K562 (cell line): ENCODE measurements at regions not wholly inside any gene's neighbourhood (a gene's known extent, or its start where the extent isn't known, plus 50 kb on each side); places are given as distances from the start of the nearest gene placed in this dataset.

Source experiments
- ATAC-seq: fragments of 200-7000 bp; cut with Tn5 transposase; 3 replicates; pipeline ENCODE4 v1.9.1; 2020; ENCODE audit warnings: moderate library complexity
- BruUV-seq: library from RNA; stranded (reverse); fragments of 400-500 nt; replicated peaks from 2 replicates; lab custom pipeline; 2021; lab: Mats Ljungman, UMichigan
- CTCF ChIA-PET: fragments of 300-600 bp; formaldehyde crosslinking; extraction: SDS; loops from one replicate; lab custom pipeline; 2021; ENCODE audit warnings: low intra/inter-chr PET ratio; lab: Yijun Ruan, JAX
- POLR2A ChIA-PET: fragments of 300-600, 350-650 bp; sonication (Branson Sonifier 250); formaldehyde crosslinking; extraction: SDS; loops from one replicate; lab custom pipeline; 2021; ENCODE audit warnings: antibody characterized with exemption, inconsistent platforms; lab: Yijun Ruan, JAX
- DNase-seq, 4 experiments: peaks; one replicate each; pipeline versions ENCODE4 v3.0.0 to v3.0.0-alpha.2; 2011 to 2018; ENCODE audit warnings: low spot score in 3 of 4, mixed read lengths in 3 of 4; ENCODE audit errors: extremely low read depth in 1 of 4
- FAIRE-seq: peaks from 2 replicates; lab custom pipeline; 2011; peaks lifted over from hg19 to GRCh38; lab: Jason Lieb, UNC
- H2AFZ ChIP-seq: 2 replicates; pipeline ENCODE4 v1.6.0; 2011; ENCODE audit warnings: low read depth, low read length, control low read depth, inconsistent platforms
- H3K27ac ChIP-seq: fragments of 200-600 bp; 3 replicates; pipeline ENCODE4 v1.8.0; 2011; ENCODE audit warnings: low read depth, mild to moderate bottlenecking, control low read depth, inconsistent platforms, low read length, moderate library complexity, mixed read lengths; ENCODE audit errors: extremely low read depth
- H3K27me3 ChIP-seq, 2 experiments: fragments of 300-600 bp in 1 of 2; 2 replicates in 1 of 2; 3 replicates in 1 of 2; pipeline versions ENCODE4 v1.6.0 to v1.8.0; 2011; ENCODE audit warnings: inconsistent platforms in 2 of 2, low read length in 2 of 2, mild to moderate bottlenecking in 1 of 2, mixed read lengths in 1 of 2, moderate library complexity in 1 of 2; ENCODE audit not compliant: control insufficient read depth in 2 of 2, insufficient read depth in 2 of 2
- H3K36me3 ChIP-seq: fragments of 300-600 bp; 3 replicates; pipeline ENCODE4 v1.8.0; 2011; ENCODE audit warnings: mild to moderate bottlenecking, low read length, inconsistent platforms; ENCODE audit not compliant: control insufficient read depth, insufficient read depth
- H3K4me1 ChIP-seq, 2 experiments: fragments of 200-600 bp in 1 of 2; replicated peaks in 1 of 2; 2 replicates in 1 of 2; 3 replicates in 1 of 2; pipeline versions ENCODE4 v1.5.1 to v1.8.0; 2011; ENCODE audit warnings: inconsistent platforms in 2 of 2, low read length in 2 of 2, mild to moderate bottlenecking in 1 of 2, mixed read lengths in 1 of 2, moderate library complexity in 1 of 2; ENCODE audit not compliant: control insufficient read depth in 2 of 2, insufficient read depth in 2 of 2
- H3K4me2 ChIP-seq: 2 replicates; pipeline ENCODE4 v1.6.1; 2011; ENCODE audit warnings: low read length, control low read depth, inconsistent platforms, mixed read lengths; ENCODE audit not compliant: insufficient read depth
- H3K4me3 ChIP-seq: fragments of 200-600 bp; sonication (generic), shearing (Covaris generic); 2 replicates; pipeline ENCODE4 v1.5.1; 2016; ENCODE audit warnings: control low read depth, inconsistent platforms
- H3K79me2 ChIP-seq: fragments of 200-600 bp; 3 replicates; pipeline ENCODE4 v1.8.0; 2011; ENCODE audit warnings: low read length, inconsistent platforms; ENCODE audit not compliant: control insufficient read depth, insufficient read depth
- H3K9ac ChIP-seq, 2 experiments: 2 replicates each; pipeline versions ENCODE4 v1.6.0 to v1.6.1; 2011; ENCODE audit warnings: low read depth in 2 of 2, low read length in 2 of 2, control low read depth in 1 of 2, inconsistent platforms in 1 of 2, mild to moderate bottlenecking in 1 of 2, mixed read lengths in 1 of 2; ENCODE audit not compliant: insufficient read depth in 1 of 2
- H3K9me1 ChIP-seq: one replicate; pipeline ENCODE4 v1.6.0; 2011; ENCODE audit warnings: inconsistent platforms, mild to moderate bottlenecking, low read length, moderate library complexity; ENCODE audit not compliant: control insufficient read depth, insufficient read depth
- H3K9me3 ChIP-seq: replicated peaks from 2 replicates; pipeline ENCODE4 v1.5.1; 2011; ENCODE audit warnings: low read depth, low read length, inconsistent platforms; ENCODE audit not compliant: control insufficient read depth, insufficient read depth
- H4K20me1 ChIP-seq: replicated peaks from 2 replicates; pipeline ENCODE4 v1.6.1; 2011; ENCODE audit warnings: low read length, inconsistent platforms, mixed read lengths; ENCODE audit not compliant: control insufficient read depth, insufficient read depth
- CAMTA2 ChIP-seq: fragments of 250-450 bp; sonication (Bioruptor Pico); conservative IDR thresholded peaks from 2 replicates; pipeline ENCODE4 v1.5.1; 2022
- ETV1 ChIP-seq: fragments of 450-650 bp; conservative IDR thresholded peaks from 2 replicates; pipeline ENCODE4 v1.6.1; 2016; ENCODE audit warnings: missing genetic modification characterization, control low read depth, low read depth, missing compliant biosample characterization
- KLF1 ChIP-seq: fragments of 450-650 bp; IDR thresholded peaks from 2 replicates; pipeline ENCODE4 v1.6.1; 2016; ENCODE audit warnings: missing genetic modification characterization, missing compliant biosample characterization
- NFE2L1 ChIP-seq: fragments of 450-650 bp; IDR thresholded peaks from 2 replicates; pipeline ENCODE4 v1.6.1; 2016; ENCODE audit warnings: missing genetic modification characterization, low read depth, mild to moderate bottlenecking, missing compliant biosample characterization, moderate library complexity, borderline replicate concordance
- NRF1 ChIP-seq, 2 experiments: fragments of 450-650 bp; IDR thresholded peaks in 1 of 2; conservative IDR thresholded peaks in 1 of 2; 2 replicates each; pipeline ENCODE4 v1.6.1; 2014; ENCODE audit warnings: mild to moderate bottlenecking in 2 of 2
- RBM15 ChIP-seq: fragments of 200-400 bp; formaldehyde crosslinking; IDR thresholded peaks from 2 replicates; pipeline ENCODE4 v1.6.1; 2018; ENCODE audit warnings: mild to moderate bottlenecking, low read length, moderate library complexity; ENCODE audit not compliant: insufficient read depth
- RNF2 ChIP-seq: sonication (generic); IDR thresholded peaks from 2 replicates; pipeline ENCODE4 v1.6.1; 2016
- SAFB2 ChIP-seq: fragments of 200-400 bp; formaldehyde crosslinking; IDR thresholded peaks from 2 replicates; pipeline ENCODE4 v1.6.1; 2018; ENCODE audit warnings: borderline replicate concordance, low read length, low read depth, moderate library complexity; ENCODE audit not compliant: severe bottlenecking
- ZBED1 ChIP-seq: IDR thresholded peaks from 2 replicates; pipeline ENCODE4 v1.6.1; 2014
- ZFP1 ChIP-seq: fragments of 450-650 bp; formaldehyde crosslinking; IDR thresholded peaks from 2 replicates; pipeline ENCODE4 v1.4.0; 2020; ENCODE audit warnings: mild to moderate bottlenecking, mixed read lengths
- ZNF445 ChIP-seq: fragments of 250-450 bp; sonication (Bioruptor Pico); IDR thresholded peaks from 2 replicates; pipeline ENCODE4 v1.4.0; 2020; ENCODE audit warnings: low read depth, mild to moderate bottlenecking, moderate library complexity
- ZNF551 ChIP-seq: fragments of 250-450 bp; sonication (Bioruptor Pico); IDR thresholded peaks from 2 replicates; pipeline ENCODE4 v1.5.0; 2021; ENCODE audit warnings: mild to moderate bottlenecking, moderate library complexity
- ZNF584 ChIP-seq: fragments of 200-800 bp; sonication (Bioruptor generic); IDR thresholded peaks from 2 replicates; pipeline ENCODE4 v1.6.1; 2016; ENCODE audit warnings: low read depth, mild to moderate bottlenecking, missing genetic modification characterization, missing compliant biosample characterization
- WGBS: fragments of 100-300 bp; shearing (Covaris generic); methylation state at CpG from one replicate; pipeline ENCODE4 v1.1.6; 2016; ENCODE audit warnings: low coverage, mixed read lengths; ENCODE audit not compliant: insufficient coverage; ENCODE audit errors: missing lambda C conversion rate; 5-methylcytosine and 5-hydroxymethylcytosine counted together
- in situ Hi-C: fragments of 300-500 bp; cut with MboI; formaldehyde crosslinking; loops from 4 replicates; pipeline ENCODE4 v1.15.0; 2018; ENCODE audit warnings: inconsistent platforms, mixed read lengths
- intact Hi-C: fragments of 100-400 bp; cut with micrococcal nuclease; formaldehyde crosslinking; loops from 2 replicates; pipeline ENCODE4 v1.14.2; 2022
- TF ChIP-seq, protein P1 (sequence below): fragments of 450-650 bp; formaldehyde crosslinking; IDR thresholded peaks from 2 replicates; pipeline ENCODE4 v1.4.0; 2020; ENCODE audit warnings: mild to moderate bottlenecking, mixed read lengths

DNA sequence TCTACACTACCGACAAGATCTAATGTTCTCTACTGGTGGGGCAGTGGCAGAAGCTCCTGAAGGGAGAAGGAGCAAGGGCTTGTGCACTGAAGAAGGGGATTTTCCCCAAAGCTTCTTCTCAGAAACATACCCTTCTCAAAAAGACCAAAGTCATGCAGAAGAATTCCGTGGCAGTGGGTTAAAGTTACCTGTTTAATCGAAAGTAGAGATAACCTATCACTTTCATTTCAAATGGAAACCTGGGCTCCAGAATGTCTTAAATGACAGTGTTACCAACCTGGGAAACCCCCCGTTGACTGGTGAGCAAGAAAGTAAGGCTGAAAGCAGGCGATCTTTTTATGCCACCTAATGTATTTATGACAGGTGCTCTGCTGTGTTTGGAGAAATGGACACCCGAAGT, 92.5 kb upstream of the TEX13D start:
- intact Hi-C loops (no loop called here), in situ Hi-C loops (no loop called here)
- Histone ChIP-seq H3K4me3 (no peak overlapping the region), H2AFZ (no peak overlapping the region), H3K4me1 (no peaks in the 10 kb centered on the region), H3K9ac (no peak overlapping the region), H3K9me3 (no peaks in the 10 kb centered on the region), H3K27ac (no peak overlapping the region), H3K79me2 (no peaks in the 10 kb centered on the region), H4K20me1 (no peaks in the 10 kb centered on the region), H3K4me2 (no peak overlapping the region), H3K27me3 (no peaks in the 10 kb centered on the region), H3K9me1 (no peaks in the 10 kb centered on the region), H3K36me3 (no peaks in the 10 kb centered on the region)
- no TSS peak for BruUV-seq
- 0% methylated on average over 6 of the region's 6 CpGs for WGBS
- ChIA-PET POLR2A (no interaction called here), CTCF (no interaction called here)
- DNase-seq (no peak), ATAC-seq (no peak), FAIRE-seq (no peak)
- no peak for TF ChIP-seq NRF1 (conservative IDR thresholded peaks at IDR 0.05 in 1 of 2, IDR thresholded peaks at IDR 0.05 in 1 of 2)
- TF ChIP-seq RBM15: no peak
- TF ChIP-seq ZNF584 (CRISPR knock-in tag): no peak
- no peak for TF ChIP-seq CAMTA2 (CRISPR knock-in tag)
- TF ChIP-seq NFE2L1 (tag): no peak
- TF ChIP-seq ZBED1: no peak
- TF ChIP-seq ZNF445 (CRISPR knock-in tag): no peak
- no peak for TF ChIP-seq KLF1
- no peak for TF ChIP-seq ETV1
- TF ChIP-seq ZNF551 (CRISPR knock-in tag): no peak
- TF ChIP-seq RNF2: no peak
- TF ChIP-seq ZFP1 (CRISPR knock-in tag): no peak
- TF ChIP-seq SAFB2: no peak
- TF ChIP-seq, protein P1, sequence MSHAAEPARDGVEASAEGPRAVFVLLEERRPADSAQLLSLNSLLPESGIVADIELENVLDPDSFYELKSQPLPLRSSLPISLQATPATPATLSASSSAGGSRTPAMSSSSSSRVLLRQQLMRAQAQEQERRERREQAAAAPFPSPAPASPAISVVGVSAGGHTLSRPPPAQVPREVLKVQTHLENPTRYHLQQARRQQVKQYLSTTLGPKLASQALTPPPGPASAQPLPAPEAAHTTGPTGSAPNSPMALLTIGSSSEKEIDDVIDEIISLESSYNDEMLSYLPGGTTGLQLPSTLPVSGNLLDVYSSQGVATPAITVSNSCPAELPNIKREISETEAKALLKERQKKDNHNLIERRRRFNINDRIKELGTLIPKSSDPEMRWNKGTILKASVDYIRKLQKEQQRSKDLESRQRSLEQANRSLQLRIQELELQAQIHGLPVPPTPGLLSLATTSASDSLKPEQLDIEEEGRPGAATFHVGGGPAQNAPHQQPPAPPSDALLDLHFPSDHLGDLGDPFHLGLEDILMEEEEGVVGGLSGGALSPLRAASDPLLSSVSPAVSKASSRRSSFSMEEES (CRISPR knock-in tag): no peak
